SK-N-SH (cell line): ENCODE measurements at regions not wholly inside any gene's neighbourhood (a gene's known extent, or its start where the extent isn't known, plus 50 kb on each side); places are given as distances from the start of the nearest gene placed in this dataset.

ENCODE experiments used
- CTCF ChIP-seq: fragments of 200-600 bp; sonication (generic); IDR thresholded peaks from 2 replicates; pipeline ENCODE4 v1.6.1; 2017; ENCODE audit warnings: antibody characterized with exemption, mild to moderate bottlenecking, moderate library complexity
- EP300 ChIP-seq, 2 experiments: IDR thresholded peaks; 2 replicates each; pipeline versions ENCODE4 v1.4.0 to v1.6.1; 2012; ENCODE audit warnings: borderline replicate concordance in 1 of 2, low read depth in 1 of 2, low read length in 1 of 2
- EZH2phosphoT487 ChIP-seq: fragments of 200-600 bp; sonication (generic); IDR thresholded peaks from 2 replicates; pipeline ENCODE4 v1.6.1; 2017; ENCODE audit warnings: low read depth, mixed run types, mild to moderate bottlenecking, antibody characterized with exemption, moderate library complexity, borderline replicate concordance
- GABPA ChIP-seq: IDR thresholded peaks from 2 replicates; pipeline ENCODE4 v1.4.0; 2012; ENCODE audit warnings: low read depth, mild to moderate bottlenecking
- MXI1 ChIP-seq: IDR thresholded peaks from 2 replicates; pipeline ENCODE4 v1.6.1; 2012; ENCODE audit warnings: mild to moderate bottlenecking, low read depth, low read length, improper control_type of control experiment
- POLR2AphosphoS5 ChIP-seq: IDR thresholded peaks from 2 replicates; pipeline ENCODE4 v1.6.1; 2012; ENCODE audit warnings: low read depth, low read length
- RAD21 ChIP-seq: IDR thresholded peaks from 2 replicates; pipeline ENCODE4 v1.6.1; 2012; ENCODE audit warnings: mild to moderate bottlenecking, low read length
- RCOR1 ChIP-seq: fragments of 150-350 bp; IDR thresholded peaks from 2 replicates; pipeline ENCODE4 v1.6.1; 2017; ENCODE audit warnings: antibody characterized with exemption, low read length
- RXRA ChIP-seq: IDR thresholded peaks from 2 replicates; pipeline ENCODE4 v1.4.0; 2012; ENCODE audit warnings: low read depth, mild to moderate bottlenecking, borderline replicate concordance
- TCF12 ChIP-seq: IDR thresholded peaks from 2 replicates; pipeline ENCODE4 v1.4.0; 2012
- YY1 ChIP-seq: IDR thresholded peaks from 2 replicates; pipeline ENCODE4 v1.4.0; 2012; ENCODE audit warnings: low read depth, mild to moderate bottlenecking
- TF ChIP-seq, protein P1 (sequence below): IDR thresholded peaks from 2 replicates; pipeline ENCODE4 v1.6.1; 2012; ENCODE audit warnings: mild to moderate bottlenecking, low read depth, low read length, moderate library complexity
- TF ChIP-seq, protein P2 (sequence below): IDR thresholded peaks from 2 replicates; pipeline ENCODE4 v1.4.0; 2012; ENCODE audit warnings: low read depth

GRCh38 chr11:112599265-112599664, 338.6 kb upstream of the PLET1 start:
- TF ChIP-seq RAD21 (no peak), EZH2phosphoT487 (no peak), TCF12 (no peak), MXI1 (no peak), POLR2AphosphoS5 (no peak), YY1 (no peak), CTCF (no peak), RCOR1 (no peak), RXRA (no peak), EP300 (IDR thresholded peaks at IDR 0.05; ENCODE audit: borderline replicate concordance in 1 of 2, low read depth in 1 of 2, low read length in 1 of 2) (no peak), GABPA (no peak)
- TF ChIP-seq, protein P1, sequence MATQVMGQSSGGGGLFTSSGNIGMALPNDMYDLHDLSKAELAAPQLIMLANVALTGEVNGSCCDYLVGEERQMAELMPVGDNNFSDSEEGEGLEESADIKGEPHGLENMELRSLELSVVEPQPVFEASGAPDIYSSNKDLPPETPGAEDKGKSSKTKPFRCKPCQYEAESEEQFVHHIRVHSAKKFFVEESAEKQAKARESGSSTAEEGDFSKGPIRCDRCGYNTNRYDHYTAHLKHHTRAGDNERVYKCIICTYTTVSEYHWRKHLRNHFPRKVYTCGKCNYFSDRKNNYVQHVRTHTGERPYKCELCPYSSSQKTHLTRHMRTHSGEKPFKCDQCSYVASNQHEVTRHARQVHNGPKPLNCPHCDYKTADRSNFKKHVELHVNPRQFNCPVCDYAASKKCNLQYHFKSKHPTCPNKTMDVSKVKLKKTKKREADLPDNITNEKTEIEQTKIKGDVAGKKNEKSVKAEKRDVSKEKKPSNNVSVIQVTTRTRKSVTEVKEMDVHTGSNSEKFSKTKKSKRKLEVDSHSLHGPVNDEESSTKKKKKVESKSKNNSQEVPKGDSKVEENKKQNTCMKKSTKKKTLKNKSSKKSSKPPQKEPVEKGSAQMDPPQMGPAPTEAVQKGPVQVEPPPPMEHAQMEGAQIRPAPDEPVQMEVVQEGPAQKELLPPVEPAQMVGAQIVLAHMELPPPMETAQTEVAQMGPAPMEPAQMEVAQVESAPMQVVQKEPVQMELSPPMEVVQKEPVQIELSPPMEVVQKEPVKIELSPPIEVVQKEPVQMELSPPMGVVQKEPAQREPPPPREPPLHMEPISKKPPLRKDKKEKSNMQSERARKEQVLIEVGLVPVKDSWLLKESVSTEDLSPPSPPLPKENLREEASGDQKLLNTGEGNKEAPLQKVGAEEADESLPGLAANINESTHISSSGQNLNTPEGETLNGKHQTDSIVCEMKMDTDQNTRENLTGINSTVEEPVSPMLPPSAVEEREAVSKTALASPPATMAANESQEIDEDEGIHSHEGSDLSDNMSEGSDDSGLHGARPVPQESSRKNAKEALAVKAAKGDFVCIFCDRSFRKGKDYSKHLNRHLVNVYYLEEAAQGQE = no peak
- TF ChIP-seq, protein P2, sequence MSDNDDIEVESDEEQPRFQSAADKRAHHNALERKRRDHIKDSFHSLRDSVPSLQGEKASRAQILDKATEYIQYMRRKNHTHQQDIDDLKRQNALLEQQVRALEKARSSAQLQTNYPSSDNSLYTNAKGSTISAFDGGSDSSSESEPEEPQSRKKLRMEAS = no peak
